ENCODE measurements at regions not wholly inside any gene's neighbourhood (a gene's known extent, or its start where the extent isn't known, plus 50 kb on each side); places are given as distances from the start of the nearest gene placed in this dataset.

GRCh38 chr1:186519982-186520381, 59.1 kb upstream of the PDC start:
- no peaks in the 10 kb centered on the region for H3K36me3 ChIP-seq (ENCODE audit: control insufficient read depth, insufficient read depth, low read length)
- H3K4me3 ChIP-seq (replicated peaks; ENCODE audit: low read depth, low read length) = no peak overlapping the region
- H3K27me3 ChIP-seq (replicated peaks; ENCODE audit: control insufficient read depth, insufficient read depth, low read length) = no peaks in the 10 kb centered on the region
- TF ChIP-seq, protein P1, sequence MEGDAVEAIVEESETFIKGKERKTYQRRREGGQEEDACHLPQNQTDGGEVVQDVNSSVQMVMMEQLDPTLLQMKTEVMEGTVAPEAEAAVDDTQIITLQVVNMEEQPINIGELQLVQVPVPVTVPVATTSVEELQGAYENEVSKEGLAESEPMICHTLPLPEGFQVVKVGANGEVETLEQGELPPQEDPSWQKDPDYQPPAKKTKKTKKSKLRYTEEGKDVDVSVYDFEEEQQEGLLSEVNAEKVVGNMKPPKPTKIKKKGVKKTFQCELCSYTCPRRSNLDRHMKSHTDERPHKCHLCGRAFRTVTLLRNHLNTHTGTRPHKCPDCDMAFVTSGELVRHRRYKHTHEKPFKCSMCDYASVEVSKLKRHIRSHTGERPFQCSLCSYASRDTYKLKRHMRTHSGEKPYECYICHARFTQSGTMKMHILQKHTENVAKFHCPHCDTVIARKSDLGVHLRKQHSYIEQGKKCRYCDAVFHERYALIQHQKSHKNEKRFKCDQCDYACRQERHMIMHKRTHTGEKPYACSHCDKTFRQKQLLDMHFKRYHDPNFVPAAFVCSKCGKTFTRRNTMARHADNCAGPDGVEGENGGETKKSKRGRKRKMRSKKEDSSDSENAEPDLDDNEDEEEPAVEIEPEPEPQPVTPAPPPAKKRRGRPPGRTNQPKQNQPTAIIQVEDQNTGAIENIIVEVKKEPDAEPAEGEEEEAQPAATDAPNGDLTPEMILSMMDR (IDR thresholded peaks at IDR 0.05; ENCODE audit: insufficient read depth, low read length, poor library complexity, severe bottlenecking) = no peak
- DNase-seq (ENCODE audit: extremely low read depth, insufficient read length) = no peak

DNA sequence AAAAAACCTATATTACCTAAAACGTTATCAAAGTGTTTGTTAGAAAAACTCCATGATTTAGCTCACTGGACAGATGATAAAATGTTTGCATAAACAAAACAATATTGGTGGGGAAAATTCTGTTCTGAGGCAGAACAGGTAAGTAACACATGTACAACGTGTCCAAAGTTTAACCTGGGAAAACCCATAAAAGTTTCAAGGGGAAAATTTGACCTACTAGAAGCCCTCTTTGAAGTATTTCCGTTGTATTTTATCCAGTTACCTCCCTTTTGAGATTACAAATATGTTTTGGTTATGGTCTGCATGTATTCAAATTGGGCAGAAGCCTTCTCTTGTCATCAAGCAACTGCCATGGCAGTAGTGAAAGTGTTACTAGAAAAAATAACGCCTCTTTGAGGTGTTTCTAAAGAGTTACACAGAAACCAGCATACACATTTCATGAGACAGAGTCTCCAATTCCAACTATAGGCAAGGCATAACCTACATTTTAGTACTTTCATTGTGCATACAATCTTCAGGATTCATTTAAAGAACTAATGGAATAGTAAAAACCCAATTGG, 58.0 kb upstream of the PDC start:
- H3K27me3 ChIP-seq (replicated peaks; ENCODE audit: control insufficient read depth, insufficient read depth, low read length) = no peaks in the 10 kb centered on the region
- DNase-seq (ENCODE audit: extremely low read depth, insufficient read length) = no peak
- no peak overlapping the region for H3K4me3 ChIP-seq (replicated peaks; ENCODE audit: low read depth, low read length)
- TF ChIP-seq, protein P1 (IDR thresholded peaks at IDR 0.05; ENCODE audit: insufficient read depth, low read length, poor library complexity, severe bottlenecking) = no peak
- no peaks in the 10 kb centered on the region for H3K36me3 ChIP-seq (ENCODE audit: control insufficient read depth, insufficient read depth, low read length)

GRCh38 chr1:186518395-186518794, 57.5 kb upstream of the PDC start:
- no peaks in the 10 kb centered on the region for H3K36me3 ChIP-seq (ENCODE audit: control insufficient read depth, insufficient read depth, low read length)
- no peaks in the 10 kb centered on the region for H3K27me3 ChIP-seq (replicated peaks; ENCODE audit: control insufficient read depth, insufficient read depth, low read length)
- DNase-seq (ENCODE audit: extremely low read depth, insufficient read length) = no peak
- TF ChIP-seq, protein P1 (IDR thresholded peaks at IDR 0.05; ENCODE audit: insufficient read depth, low read length, poor library complexity, severe bottlenecking) = no peak
- no peak overlapping the region for H3K4me3 ChIP-seq (replicated peaks; ENCODE audit: low read depth, low read length)

GRCh38 chr1:186514367-186514766, 53.5 kb upstream of the PDC start:
- Histone ChIP-seq H3K36me3 (ENCODE audit: control insufficient read depth, insufficient read depth, low read length) (no peaks in the 10 kb centered on the region), H3K4me3 (replicated peaks; ENCODE audit: low read depth, low read length) (no peak overlapping the region), H3K27me3 (replicated peaks; ENCODE audit: control insufficient read depth, insufficient read depth, low read length) (no peaks in the 10 kb centered on the region)
- DNase-seq (ENCODE audit: extremely low read depth, insufficient read length) = no peak
- TF ChIP-seq, protein P1 (IDR thresholded peaks at IDR 0.05; ENCODE audit: insufficient read depth, low read length, poor library complexity, severe bottlenecking) = no peak

GRCh38 chr1:186513526-186513925, 52.6 kb upstream of the PDC start:
- Histone ChIP-seq H3K4me3 (replicated peaks; ENCODE audit: low read depth, low read length) (no peak overlapping the region), H3K27me3 (replicated peaks; ENCODE audit: control insufficient read depth, insufficient read depth, low read length) (no peaks in the 10 kb centered on the region), H3K36me3 (ENCODE audit: control insufficient read depth, insufficient read depth, low read length) (no peaks in the 10 kb centered on the region)
- TF ChIP-seq, protein P1 (IDR thresholded peaks at IDR 0.05; ENCODE audit: insufficient read depth, low read length, poor library complexity, severe bottlenecking) = no peak
- DNase-seq (ENCODE audit: extremely low read depth, insufficient read length) = no peak
